Stomach smooth muscle (tissue), 2 donors: ENCODE measurements at regions not wholly inside any gene's neighbourhood (a gene's known extent, or its start where the extent isn't known, plus 50 kb on each side); places are given as distances from the start of the nearest gene placed in this dataset.

Experiments
- H3K27ac ChIP-seq: one replicate; pipeline ENCODE4 v1.7.0; 2013; ENCODE audit warnings: mild to moderate bottlenecking, low read length, inconsistent platforms
- H3K27me3 ChIP-seq, 2 donors: one replicate each; pipeline ENCODE4 v1.7.0; 2013; ENCODE audit warnings: low read length in 2 of 2; ENCODE audit not compliant: insufficient read depth in 2 of 2, control insufficient read depth in 1 of 2
- H3K36me3 ChIP-seq, 2 donors: one replicate each; pipeline ENCODE4 v1.7.0; 2013; ENCODE audit warnings: low read length in 2 of 2; ENCODE audit not compliant: control insufficient read depth in 2 of 2, insufficient read depth in 2 of 2
- H3K4me1 ChIP-seq: one replicate; pipeline ENCODE4 v1.7.0; 2013; ENCODE audit warnings: low read length; ENCODE audit not compliant: control insufficient read depth, insufficient read depth
- H3K4me3 ChIP-seq, 2 donors: one replicate each; pipeline ENCODE4 v1.7.0; 2013; ENCODE audit warnings: low read length in 2 of 2
- H3K9ac ChIP-seq, 2 donors: one replicate each; pipeline ENCODE4 v1.7.0; 2013; ENCODE audit warnings: low read length in 2 of 2, mild to moderate bottlenecking in 1 of 2
- H3K9me3 ChIP-seq, 2 donors: one replicate each; pipeline ENCODE4 v1.7.0; 2013; ENCODE audit warnings: low read length in 2 of 2; ENCODE audit not compliant: control insufficient read depth in 2 of 2
- donor health status: healthy.
- donor health status: Pancreatic carcinoma.

DNA sequence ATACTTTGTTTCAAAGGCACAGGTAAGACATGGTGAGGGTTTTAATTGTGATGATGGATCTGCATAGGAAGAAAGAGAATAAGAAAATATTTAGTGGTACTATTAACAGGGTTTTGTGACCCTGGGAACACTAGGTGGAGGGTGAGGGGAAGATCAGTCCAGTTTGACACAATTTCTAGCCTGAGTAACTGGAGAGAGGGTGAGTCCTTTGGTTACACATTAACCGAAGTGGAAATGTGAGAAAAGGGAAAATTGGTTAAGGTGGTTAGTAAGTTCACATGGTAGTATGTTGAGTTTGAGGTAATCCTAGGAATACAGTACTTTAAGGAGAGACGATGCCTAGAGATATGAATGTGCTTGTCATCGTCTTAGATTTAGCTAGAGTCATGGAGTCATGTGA, 54.8 kb upstream of the POU3F2 start:
- no peaks in the 10 kb centered on the region for H3K4me1 ChIP-seq
- no peak overlapping the region for H3K9ac ChIP-seq
- H3K27me3 ChIP-seq: no peaks in the 10 kb centered on the region
- H3K4me3 ChIP-seq: no peak overlapping the region
- H3K36me3 ChIP-seq: no peaks in the 10 kb centered on the region
- H3K9me3 ChIP-seq: no peaks in the 10 kb centered on the region
- H3K27ac ChIP-seq: no peak overlapping the region

DNA sequence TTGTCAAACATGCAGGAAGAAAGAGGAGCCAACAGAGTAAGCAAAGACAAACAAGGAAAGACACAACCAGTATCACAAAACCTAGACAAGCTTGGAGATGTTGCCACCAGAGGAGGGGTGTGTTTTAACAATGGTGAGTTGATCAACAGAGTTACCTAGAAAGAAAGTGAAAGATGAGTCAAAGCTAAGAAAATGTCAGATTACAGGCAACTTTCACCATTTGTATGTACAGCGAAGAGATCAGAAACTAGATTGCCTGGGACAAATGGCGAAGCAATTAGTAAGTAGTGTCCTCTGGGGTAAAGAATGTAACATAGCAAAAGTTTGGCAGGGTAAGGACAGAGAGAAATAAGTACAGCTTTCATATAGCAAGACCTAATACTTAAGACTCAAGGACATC, 51.6 kb upstream of the POU3F2 start:
- H3K36me3 ChIP-seq: no peaks in the 10 kb centered on the region
- H3K9ac ChIP-seq: no peak overlapping the region
- H3K4me1 ChIP-seq: no peaks in the 10 kb centered on the region
- H3K4me3 ChIP-seq: no peak overlapping the region
- H3K27ac ChIP-seq: no peak overlapping the region
- peaks cover 4% of the 10 kb centered on the region in 2 donors for H3K27me3 ChIP-seq
- no peaks in the 10 kb centered on the region for H3K9me3 ChIP-seq

- Histone ChIP-seq H3K27me3 (peaks cover 7 to 11% of the 10 kb centered on the region in 2 donors), H3K9me3 (no peaks in the 10 kb centered on the region), H3K9ac (no peak overlapping the region), H3K36me3 (no peaks in the 10 kb centered on the region), H3K27ac (no peak overlapping the region), H3K4me1 (no peaks in the 10 kb centered on the region), H3K4me3 (no peak overlapping the region)
These were observed 50.8 kb upstream of the POU3F2 start for GRCh38 chr6:98783578-98783977.
